ENCODE measurements at regions not wholly inside any gene's neighbourhood (a gene's known extent, or its start where the extent isn't known, plus 50 kb on each side); places are given as distances from the start of the nearest gene placed in this dataset.
"Not testable (repeated sequence)": the region's sequence is repeated elsewhere in the genome, so short reads cannot be mapped to it uniquely, and the experiment has no call there.

- TF ChIP-seq ZFX (IDR thresholded peaks at IDR 0.05; ENCODE audit: borderline replicate concordance) = no peak
- TF ChIP-seq CTCF (IDR thresholded peaks at IDR 0.05) = no peak
- no peak overlapping the region for H3K27ac ChIP-seq
Measured at GRCh38 chr6:122248001-122248669, 151.3 kb upstream of the HSF2 start.

- TF ChIP-seq ZFX (IDR thresholded peaks at IDR 0.05; ENCODE audit: borderline replicate concordance) = no peak
- TF ChIP-seq CTCF (IDR thresholded peaks at IDR 0.05) = no peak
- H3K27ac ChIP-seq = no peak overlapping the region
Measured at GRCh38 chr6:122248844-122249243, 150.6 kb upstream of the HSF2 start.

- no peak overlapping the region for H3K27ac ChIP-seq
- TF ChIP-seq ZFX (IDR thresholded peaks at IDR 0.05; ENCODE audit: borderline replicate concordance) (no peak), CTCF (IDR thresholded peaks at IDR 0.05) (no peak)
Measured at GRCh38 chr6:122258839-122259238, 140.6 kb upstream of the HSF2 start.

GRCh38 chr6:122264557-122264956 lies 134.9 kb upstream of the HSF2 start:
- no peak for TF ChIP-seq ZFX (IDR thresholded peaks at IDR 0.05; ENCODE audit: borderline replicate concordance)
- TF ChIP-seq CTCF (IDR thresholded peaks at IDR 0.05) = no peak
- H3K27ac ChIP-seq = no peak overlapping the region

- H3K27ac ChIP-seq = no peak overlapping the region
- TF ChIP-seq CTCF (IDR thresholded peaks at IDR 0.05) (no peak), ZFX (IDR thresholded peaks at IDR 0.05; ENCODE audit: borderline replicate concordance) (no peak)
Measured at GRCh38 chr6:122265755-122266154, 133.7 kb upstream of the HSF2 start.

GRCh38 chr6:122268394-122268793 lies 131.1 kb upstream of the HSF2 start:
- no peak overlapping the region for H3K27ac ChIP-seq
- no peak for TF ChIP-seq ZFX (IDR thresholded peaks at IDR 0.05; ENCODE audit: borderline replicate concordance)
- TF ChIP-seq CTCF (IDR thresholded peaks at IDR 0.05) = no peak

- H3K27ac ChIP-seq = no peak overlapping the region
- TF ChIP-seq CTCF (IDR thresholded peaks at IDR 0.05) (no peak), ZFX (IDR thresholded peaks at IDR 0.05; ENCODE audit: borderline replicate concordance) (no peak)
Measured at GRCh38 chr6:122276637-122277036, 122.8 kb upstream of the HSF2 start.

GRCh38 chr6:122280105-122281021 lies 119.1 kb upstream of the HSF2 start:
- not testable (repeated sequence) for H3K27ac ChIP-seq
